ENCODE measurements at regions not wholly inside any gene's neighbourhood (a gene's known extent, or its start where the extent isn't known, plus 50 kb on each side); places are given as distances from the start of the nearest gene placed in this dataset.

DNA sequence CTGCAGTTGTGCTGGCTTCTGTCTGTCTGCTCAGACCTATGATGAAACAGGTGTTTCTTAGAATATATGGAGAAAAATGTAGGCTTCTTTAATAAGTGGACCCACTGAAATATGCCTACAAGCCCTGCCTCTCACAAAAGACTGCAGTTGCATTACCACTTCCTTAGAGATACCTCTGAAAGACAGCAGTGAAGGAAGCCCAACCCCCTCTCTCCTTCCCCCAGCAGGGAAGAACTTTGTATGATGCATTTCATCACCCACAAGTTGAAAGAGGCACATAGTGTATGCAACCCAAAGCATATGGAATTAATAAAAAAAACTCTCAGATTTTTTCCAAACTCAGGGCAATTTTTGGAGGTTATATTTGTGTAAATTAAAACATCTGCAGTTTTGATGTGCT lies 916.7 kb downstream of the TECRL start:
- intact Hi-C loops (cut with DNase I), result no loop called here
- no peak for DNase-seq (ENCODE audit: low spot score)
- Histone ChIP-seq H3K4me1 (replicated peaks) (no peaks in the 10 kb centered on the region), H3K27ac (no peak overlapping the region), H3K36me3 (no peaks in the 10 kb centered on the region), H3K27me3 (replicated peaks; ENCODE audit: insufficient read depth) (no peaks in the 10 kb centered on the region), H3K4me3 (no peak overlapping the region), H3K9me3 (no peaks in the 10 kb centered on the region)
- TF ChIP-seq POLR2AphosphoS5 (IDR thresholded peaks at IDR 0.05), result no peak
- TF ChIP-seq, protein P1, sequence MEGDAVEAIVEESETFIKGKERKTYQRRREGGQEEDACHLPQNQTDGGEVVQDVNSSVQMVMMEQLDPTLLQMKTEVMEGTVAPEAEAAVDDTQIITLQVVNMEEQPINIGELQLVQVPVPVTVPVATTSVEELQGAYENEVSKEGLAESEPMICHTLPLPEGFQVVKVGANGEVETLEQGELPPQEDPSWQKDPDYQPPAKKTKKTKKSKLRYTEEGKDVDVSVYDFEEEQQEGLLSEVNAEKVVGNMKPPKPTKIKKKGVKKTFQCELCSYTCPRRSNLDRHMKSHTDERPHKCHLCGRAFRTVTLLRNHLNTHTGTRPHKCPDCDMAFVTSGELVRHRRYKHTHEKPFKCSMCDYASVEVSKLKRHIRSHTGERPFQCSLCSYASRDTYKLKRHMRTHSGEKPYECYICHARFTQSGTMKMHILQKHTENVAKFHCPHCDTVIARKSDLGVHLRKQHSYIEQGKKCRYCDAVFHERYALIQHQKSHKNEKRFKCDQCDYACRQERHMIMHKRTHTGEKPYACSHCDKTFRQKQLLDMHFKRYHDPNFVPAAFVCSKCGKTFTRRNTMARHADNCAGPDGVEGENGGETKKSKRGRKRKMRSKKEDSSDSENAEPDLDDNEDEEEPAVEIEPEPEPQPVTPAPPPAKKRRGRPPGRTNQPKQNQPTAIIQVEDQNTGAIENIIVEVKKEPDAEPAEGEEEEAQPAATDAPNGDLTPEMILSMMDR (IDR thresholded peaks at IDR 0.05), result no peak
- TF ChIP-seq POLR2A (IDR thresholded peaks at IDR 0.05), result no peak

DNA sequence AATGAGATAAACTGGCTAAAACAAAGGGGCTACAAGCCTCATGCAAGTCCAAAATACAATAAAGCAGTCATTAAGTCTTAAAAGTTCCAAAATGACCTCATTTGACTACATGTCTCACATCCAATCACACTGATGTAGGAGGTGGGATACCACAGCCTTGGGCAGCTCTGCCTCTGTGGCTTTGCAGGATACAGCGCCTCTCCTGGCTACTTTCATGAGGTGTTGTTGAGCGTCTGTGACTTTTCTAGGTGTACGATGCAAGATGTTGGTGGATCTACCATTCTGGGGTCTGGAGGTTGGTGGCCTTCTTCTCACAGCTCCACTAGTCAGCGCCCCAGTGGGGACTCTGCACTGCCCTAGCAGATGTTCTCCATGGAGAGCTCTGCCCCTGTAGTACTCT lies 944.9 kb downstream of the TECRL start:
- no peak for DNase-seq (ENCODE audit: low spot score)
- intact Hi-C loops (cut with DNase I), result no loop called here
- Histone ChIP-seq H3K36me3 (no peaks in the 10 kb centered on the region), H3K9me3 (no peaks in the 10 kb centered on the region), H3K27ac (no peak overlapping the region), H3K27me3 (replicated peaks; ENCODE audit: insufficient read depth) (no peaks in the 10 kb centered on the region), H3K4me1 (replicated peaks) (no peaks in the 10 kb centered on the region), H3K4me3 (no peak overlapping the region)
- WGBS, result 96% methylated on average over 4 of the region's 4 CpGs
- TF ChIP-seq POLR2AphosphoS5 (IDR thresholded peaks at IDR 0.05), result no peak

DNA sequence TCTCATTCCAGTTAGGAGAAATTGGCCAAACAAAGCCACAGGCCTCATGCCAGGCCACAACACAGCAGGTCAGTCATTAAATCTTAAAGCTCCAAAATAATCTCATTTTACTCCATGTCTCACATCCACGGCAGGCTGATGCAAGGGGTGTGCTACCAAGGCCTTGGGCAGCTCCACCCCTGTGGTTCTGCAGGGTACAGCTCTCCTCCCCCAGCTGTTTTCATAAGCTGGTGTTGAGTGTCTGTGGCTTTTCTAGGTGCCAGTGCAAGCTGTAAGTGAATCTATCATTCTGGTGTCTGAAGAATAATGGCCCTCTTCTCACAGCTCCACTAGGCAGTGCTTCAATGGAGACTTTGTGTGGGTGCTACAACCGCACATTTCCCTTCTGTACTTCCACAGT lies 949.2 kb downstream of the TECRL start:
- no peaks in the 10 kb centered on the region for H3K9me3 ChIP-seq
- no peak for DNase-seq (ENCODE audit: low spot score)
- TF ChIP-seq POLR2A (IDR thresholded peaks at IDR 0.05), result no peak
- TF ChIP-seq, protein P1 (IDR thresholded peaks at IDR 0.05), result no peak
- TF ChIP-seq POLR2AphosphoS5 (IDR thresholded peaks at IDR 0.05), result no peak
- no peak overlapping the region for H3K27ac ChIP-seq
- H3K4me3 ChIP-seq, result no peak overlapping the region
- no peaks in the 10 kb centered on the region for H3K27me3 ChIP-seq (replicated peaks; ENCODE audit: insufficient read depth)
- H3K4me1 ChIP-seq (replicated peaks), result no peaks in the 10 kb centered on the region
- WGBS, result 100% methylated on average over 2 of the region's 2 CpGs
- intact Hi-C loops (cut with DNase I), result no loop called here
- H3K36me3 ChIP-seq, result no peaks in the 10 kb centered on the region

DNA sequence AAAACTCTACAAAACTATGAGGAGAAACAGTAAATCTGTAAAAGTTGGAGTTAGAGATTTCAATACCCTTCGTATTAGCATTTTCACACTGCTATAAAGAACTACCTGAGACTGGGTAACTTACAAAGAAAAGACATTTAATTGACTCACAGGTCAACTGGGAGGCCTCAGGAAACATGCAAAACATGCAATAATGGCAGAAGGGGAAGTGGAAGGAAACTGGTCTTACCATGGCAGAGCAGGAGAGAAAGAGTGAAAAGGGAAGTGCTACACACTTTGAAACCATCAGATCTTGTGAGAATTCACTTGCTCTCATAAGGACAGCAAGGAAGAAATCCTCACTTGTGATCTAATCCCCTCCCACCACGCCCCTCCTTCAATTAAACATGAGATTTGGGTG lies 949.9 kb downstream of the TECRL start:
- intact Hi-C loops (cut with DNase I), result no loop called here
- no peak for DNase-seq (ENCODE audit: low spot score)
- H3K27me3 ChIP-seq (replicated peaks; ENCODE audit: insufficient read depth), result no peaks in the 10 kb centered on the region
- no peak overlapping the region for H3K4me3 ChIP-seq
- H3K4me1 ChIP-seq (replicated peaks), result no peaks in the 10 kb centered on the region
- no peaks in the 10 kb centered on the region for H3K36me3 ChIP-seq
- TF ChIP-seq, protein P1 (IDR thresholded peaks at IDR 0.05), result no peak
- TF ChIP-seq POLR2A (IDR thresholded peaks at IDR 0.05) (no peak), POLR2AphosphoS5 (IDR thresholded peaks at IDR 0.05) (no peak)
- no peaks in the 10 kb centered on the region for H3K9me3 ChIP-seq
- H3K27ac ChIP-seq, result no peak overlapping the region
- WGBS, result 67% methylated on average over 2 of the region's 2 CpGs

DNA sequence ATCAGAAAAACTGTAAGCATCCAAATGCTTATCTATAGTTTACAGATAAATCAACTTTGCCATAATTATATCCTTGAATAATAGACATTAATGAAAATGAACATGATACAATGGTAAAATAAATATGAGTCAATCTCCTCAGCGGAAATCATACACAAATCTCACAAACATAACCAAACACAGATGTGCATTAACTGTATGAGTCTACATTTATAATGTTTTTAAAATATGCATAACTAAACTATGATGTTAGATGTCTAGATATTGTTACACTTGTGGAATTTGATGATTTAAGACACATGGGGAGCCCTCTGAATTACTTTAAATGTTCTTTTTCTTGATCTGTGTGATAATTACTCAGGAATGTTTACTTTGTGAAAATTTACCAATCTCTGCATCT lies 951.2 kb downstream of the TECRL start:
- no peak for DNase-seq (ENCODE audit: low spot score)
- H3K27ac ChIP-seq, result no peak overlapping the region
- H3K4me1 ChIP-seq (replicated peaks), result no peaks in the 10 kb centered on the region
- H3K36me3 ChIP-seq, result no peaks in the 10 kb centered on the region
- 52% methylated on average over 1 of the region's 1 CpG for WGBS
- TF ChIP-seq POLR2AphosphoS5 (IDR thresholded peaks at IDR 0.05) (no peak), POLR2A (IDR thresholded peaks at IDR 0.05) (no peak)
- TF ChIP-seq, protein P1 (IDR thresholded peaks at IDR 0.05), result no peak
- intact Hi-C loops (cut with DNase I), result no loop called here
- no peaks in the 10 kb centered on the region for H3K27me3 ChIP-seq (replicated peaks; ENCODE audit: insufficient read depth)
- H3K4me3 ChIP-seq, result no peak overlapping the region
- no peaks in the 10 kb centered on the region for H3K9me3 ChIP-seq

All from prostate gland (tissue), 2 donors.